Activated naive CD4-positive, alpha-beta T cell treated with anti-CD3 and anti-CD28 coated beads for 36 hours (primary cell): ENCODE measurements at regions not wholly inside any gene's neighbourhood (a gene's known extent, or its start where the extent isn't known, plus 50 kb on each side); places are given as distances from the start of the nearest gene placed in this dataset.

Source experiments
- CTCF ChIA-PET: fragments of 350-600 bp; sonication (Branson Sonifier 250); formaldehyde crosslinking; loops from one replicate; lab custom pipeline; 2021; ENCODE audit warnings: antibody characterized with exemption; lab: Charles Lee
- DNase-seq: peaks from one replicate; pipeline ENCODE4 v3.0.0-alpha.2; 2020
- H3K27ac Mint-ChIP-seq: one replicate; pipeline ENCODE4 v1.8.0; 2021; ENCODE audit warnings: mild to moderate bottlenecking, mixed read lengths
- H3K27me3 Mint-ChIP-seq: one replicate; pipeline ENCODE4 v1.8.0; 2021; ENCODE audit warnings: low read depth, mixed read lengths
- H3K36me3 Mint-ChIP-seq: one replicate; pipeline ENCODE4 v1.8.0; 2021; ENCODE audit warnings: low read depth, mixed read lengths
- H3K4me1 Mint-ChIP-seq: one replicate; pipeline ENCODE4 v1.8.0; 2021; ENCODE audit warnings: low read depth, mixed read lengths
- H3K4me3 Mint-ChIP-seq: one replicate; pipeline ENCODE4 v1.8.0; 2021; ENCODE audit warnings: mild to moderate bottlenecking, moderate library complexity, mixed read lengths
- H3K9me3 Mint-ChIP-seq: one replicate; pipeline ENCODE4 v1.8.0; 2021; ENCODE audit warnings: mixed read lengths
- intact Hi-C: fragments of 100-400 bp; cut with micrococcal nuclease; formaldehyde crosslinking; loops from one replicate; pipeline ENCODE4 v1.15.1; 2023

GRCh38 chr10:47152861-47153349 lies 147.1 kb upstream of the GDF10 start:
- DNase-seq: peak; percentile 14
- Mint-ChIP-seq H3K4me1 (peaks cover 10% of the 10 kb centered on the region), H3K9me3 (peaks cover 20% of the 10 kb centered on the region), H3K4me3 (no peak overlapping the region), H3K27ac (no peak overlapping the region), H3K27me3 (no peaks in the 10 kb centered on the region), H3K36me3 (no peaks in the 10 kb centered on the region)
- CTCF ChIA-PET: interaction anchor here (1.0 to 2.2 kb wide), 5 partner anchors 9 to 129 kb away, joined by 3 to 6 read pairs (median 4); no protein-coding TSS in a partner anchor
- intact Hi-C loops: loop anchor here (5.0 kb wide), 1 partner anchor 106 kb away; no protein-coding TSS in a partner anchor

GRCh38 chr10:47154762-47155161 lies 145.2 kb upstream of the GDF10 start:
- no peak for DNase-seq
- Mint-ChIP-seq H3K4me3 (no peak overlapping the region), H3K36me3 (no peaks in the 10 kb centered on the region), H3K27me3 (no peaks in the 10 kb centered on the region), H3K4me1 (peaks cover 10% of the 10 kb centered on the region), H3K9me3 (peaks cover 20% of the 10 kb centered on the region), H3K27ac (no peak overlapping the region)
- intact Hi-C loops: loop anchor here (5.0 kb wide), 1 partner anchor 107 kb away; no protein-coding TSS in a partner anchor
- CTCF ChIA-PET: no interaction called here

DNA sequence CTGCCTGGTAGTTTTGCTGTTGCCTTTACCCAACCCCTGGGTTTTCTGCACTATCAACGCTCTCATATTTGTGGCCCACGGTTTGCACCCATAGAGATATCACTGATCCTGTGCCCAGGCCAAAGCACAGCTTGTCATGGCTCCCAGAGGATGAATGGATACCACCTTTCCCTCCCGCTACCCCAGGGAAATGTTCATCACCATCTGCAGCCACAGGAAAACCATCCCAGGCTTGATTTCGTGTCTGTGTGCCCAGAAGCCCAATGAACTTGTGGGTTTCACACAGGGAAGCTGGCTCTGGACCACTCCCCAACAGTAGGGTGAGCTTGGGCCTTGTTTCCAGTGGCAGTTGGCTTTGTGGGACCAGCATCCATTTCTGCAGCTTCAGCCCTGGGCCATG lies 143.1 kb upstream of the GDF10 start:
- no peak overlapping the region for H3K4me3 Mint-ChIP-seq
- CTCF ChIA-PET: interaction anchor here (0.5 kb wide), 1 partner anchor 86 kb away, joined by 3 read pairs; no protein-coding TSS in a partner anchor
- peaks cover 10% of the 10 kb centered on the region for H3K4me1 Mint-ChIP-seq
- H3K27me3 Mint-ChIP-seq: no peaks in the 10 kb centered on the region
- peaks cover 20% of the 10 kb centered on the region for H3K9me3 Mint-ChIP-seq
- intact Hi-C loops: no loop called here
- DNase-seq: no peak
- H3K27ac Mint-ChIP-seq: no peak overlapping the region
- H3K36me3 Mint-ChIP-seq: no peaks in the 10 kb centered on the region

- intact Hi-C loops: no loop called here
- peaks cover 20% of the 10 kb centered on the region for H3K9me3 Mint-ChIP-seq
Measured at GRCh38 chr10:47158116-47159071, 141.6 kb upstream of the GDF10 start.

GRCh38 chr10:47159361-47160260 lies 140.4 kb upstream of the GDF10 start:
- Mint-ChIP-seq H3K27me3 (no peaks in the 10 kb centered on the region), H3K36me3 (no peaks in the 10 kb centered on the region), H3K27ac (no peak overlapping the region), H3K4me1 (no peaks in the 10 kb centered on the region), H3K4me3 (no peak overlapping the region), H3K9me3 (peaks cover 18% of the 10 kb centered on the region)
- intact Hi-C loops: no loop called here
- CTCF ChIA-PET: interaction anchor here (3.2 kb wide), 1 partner anchor 111 kb away, joined by 9 read pairs; no protein-coding TSS in a partner anchor
- no peak for DNase-seq

More at GRCh38 chr10:47158116-47159071, 141.6 kb upstream of the GDF10 start:
- no peak for DNase-seq
- Mint-ChIP-seq H3K27ac (no peak overlapping the region), H3K4me1 (peaks cover 2% of the 10 kb centered on the region), H3K36me3 (no peaks in the 10 kb centered on the region), H3K4me3 (no peak overlapping the region), H3K27me3 (no peaks in the 10 kb centered on the region)
- CTCF ChIA-PET: interaction anchor here (3.2 kb wide), 1 partner anchor 110 kb away, joined by 9 read pairs; no protein-coding TSS in a partner anchor

- H3K4me1 Mint-ChIP-seq: peaks cover 7% of the 10 kb centered on the region
- H3K36me3 Mint-ChIP-seq: no peaks in the 10 kb centered on the region
- H3K4me3 Mint-ChIP-seq: no peak overlapping the region
- no peak for DNase-seq
- H3K9me3 Mint-ChIP-seq: peaks cover 10% of the 10 kb centered on the region
- CTCF ChIA-PET: interaction anchor here (3.2 kb wide), 1 partner anchor 112 kb away, joined by 9 read pairs; no protein-coding TSS in a partner anchor
- intact Hi-C loops: no loop called here
- no peaks in the 10 kb centered on the region for H3K27me3 Mint-ChIP-seq
- H3K27ac Mint-ChIP-seq: no peak overlapping the region
Measured at GRCh38 chr10:47160261-47160908, 139.6 kb upstream of the GDF10 start.

DNA sequence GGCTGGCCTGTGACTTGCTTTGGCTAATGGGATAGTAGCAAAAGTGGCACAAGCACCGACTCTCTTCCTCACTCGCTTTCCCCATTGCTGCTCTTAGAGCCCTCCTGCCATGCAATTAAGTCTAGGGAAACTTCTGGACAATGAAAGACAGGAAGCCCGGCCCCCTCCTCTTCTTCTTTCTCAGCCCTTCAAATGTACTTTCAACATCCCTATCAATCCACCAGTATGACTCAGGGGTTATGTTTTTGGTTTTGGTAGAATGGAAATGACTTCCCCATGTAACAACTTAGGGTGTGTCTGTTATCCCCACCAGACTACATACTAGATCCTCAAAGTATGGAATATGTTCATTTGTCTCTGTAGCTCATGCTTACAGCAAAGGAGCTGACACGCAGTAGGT lies 139.0 kb upstream of the GDF10 start:
- no peaks in the 10 kb centered on the region for H3K36me3 Mint-ChIP-seq
- peaks cover 6% of the 10 kb centered on the region for H3K9me3 Mint-ChIP-seq
- no peak overlapping the region for H3K4me3 Mint-ChIP-seq
- CTCF ChIA-PET: interaction anchor here (3.2 kb wide), 1 partner anchor 113 kb away, joined by 9 read pairs; no protein-coding TSS in a partner anchor
- no peaks in the 10 kb centered on the region for H3K27me3 Mint-ChIP-seq
- intact Hi-C loops: no loop called here
- no peak overlapping the region for H3K27ac Mint-ChIP-seq
- peaks cover 13% of the 10 kb centered on the region for H3K4me1 Mint-ChIP-seq
- no peak for DNase-seq

- peaks cover 3% of the 10 kb centered on the region for H3K9me3 Mint-ChIP-seq
- H3K27ac Mint-ChIP-seq: no peak overlapping the region
- no peaks in the 10 kb centered on the region for H3K27me3 Mint-ChIP-seq
- peaks cover 18% of the 10 kb centered on the region for H3K4me1 Mint-ChIP-seq
- intact Hi-C loops: no loop called here
- CTCF ChIA-PET: interaction anchor here (3.2 kb wide), 1 partner anchor 113 kb away, joined by 9 read pairs; no protein-coding TSS in a partner anchor
- no peaks in the 10 kb centered on the region for H3K36me3 Mint-ChIP-seq
- no peak overlapping the region for H3K4me3 Mint-ChIP-seq
- DNase-seq: no peak
Measured at GRCh38 chr10:47161465-47161864, 138.5 kb upstream of the GDF10 start.

DNA sequence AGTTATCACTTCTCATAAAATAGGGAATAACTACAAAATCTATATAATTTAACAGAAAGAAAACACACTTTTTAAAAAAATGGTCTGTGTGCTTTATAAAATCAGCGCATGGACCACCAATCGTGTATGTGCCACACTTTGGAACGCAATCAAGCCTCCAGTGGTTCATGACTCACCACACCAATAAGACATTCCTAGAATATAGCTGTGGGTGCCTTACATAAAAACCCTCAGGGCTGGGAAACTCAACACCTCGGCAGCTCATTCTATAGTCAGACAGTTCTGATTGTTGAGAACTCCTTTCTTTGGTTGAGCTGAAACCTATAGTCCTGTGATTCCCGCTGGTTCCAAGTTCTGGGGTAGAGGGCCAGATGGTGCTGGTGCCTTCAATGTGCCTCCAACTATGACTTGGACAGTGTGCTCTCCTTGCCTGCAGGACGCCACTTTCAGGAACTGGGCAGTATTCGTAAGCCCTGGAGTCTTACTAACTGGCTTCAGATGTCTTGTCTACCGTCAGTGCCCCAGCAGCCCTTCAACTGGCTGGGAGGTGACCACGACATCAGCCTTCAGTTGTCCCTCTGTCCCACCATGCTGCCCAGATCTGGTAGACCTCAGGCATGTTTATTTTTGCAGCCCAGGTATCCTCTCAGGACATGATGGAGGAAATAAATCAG lies 135.7 kb upstream of the GDF10 start:
- CTCF ChIA-PET: no interaction called here
- H3K27ac Mint-ChIP-seq: no peak overlapping the region
- H3K4me3 Mint-ChIP-seq: no peak overlapping the region
- peaks cover 24% of the 10 kb centered on the region for H3K4me1 Mint-ChIP-seq
- H3K27me3 Mint-ChIP-seq: no peaks in the 10 kb centered on the region
- intact Hi-C loops: loop anchor here (2.0 kb wide), 1 partner anchor 93 kb away; no protein-coding TSS in a partner anchor
- H3K36me3 Mint-ChIP-seq: no peaks in the 10 kb centered on the region
- H3K9me3 Mint-ChIP-seq: no peaks in the 10 kb centered on the region
- DNase-seq: no peak

DNA sequence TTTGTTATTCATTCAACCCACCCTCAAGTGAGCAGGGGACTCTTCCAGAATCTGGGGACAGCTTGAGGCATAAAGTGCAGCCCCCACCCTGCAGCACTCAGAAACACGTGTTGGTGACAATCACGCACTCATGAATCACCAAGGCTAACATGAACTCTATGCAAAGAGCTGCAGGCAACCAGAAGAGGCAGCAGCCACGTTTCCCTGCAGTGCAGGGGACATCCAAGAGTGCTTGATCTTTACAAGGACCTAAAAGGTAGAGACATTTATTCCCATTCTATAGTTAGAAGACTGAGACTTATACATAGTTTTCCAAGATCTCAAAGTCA lies 135.2 kb upstream of the GDF10 start:
- intact Hi-C loops: loop anchor here (1.0 to 5.0 kb wide), 4 partner anchors 43 to 148 kb away; no protein-coding TSS in a partner anchor
- DNase-seq: no peak
- H3K4me3 Mint-ChIP-seq: no peak overlapping the region
- CTCF ChIA-PET: no interaction called here
- H3K36me3 Mint-ChIP-seq: no peaks in the 10 kb centered on the region
- no peak overlapping the region for H3K27ac Mint-ChIP-seq
- H3K9me3 Mint-ChIP-seq: no peaks in the 10 kb centered on the region
- peaks cover 24% of the 10 kb centered on the region for H3K4me1 Mint-ChIP-seq
- no peaks in the 10 kb centered on the region for H3K27me3 Mint-ChIP-seq

DNA sequence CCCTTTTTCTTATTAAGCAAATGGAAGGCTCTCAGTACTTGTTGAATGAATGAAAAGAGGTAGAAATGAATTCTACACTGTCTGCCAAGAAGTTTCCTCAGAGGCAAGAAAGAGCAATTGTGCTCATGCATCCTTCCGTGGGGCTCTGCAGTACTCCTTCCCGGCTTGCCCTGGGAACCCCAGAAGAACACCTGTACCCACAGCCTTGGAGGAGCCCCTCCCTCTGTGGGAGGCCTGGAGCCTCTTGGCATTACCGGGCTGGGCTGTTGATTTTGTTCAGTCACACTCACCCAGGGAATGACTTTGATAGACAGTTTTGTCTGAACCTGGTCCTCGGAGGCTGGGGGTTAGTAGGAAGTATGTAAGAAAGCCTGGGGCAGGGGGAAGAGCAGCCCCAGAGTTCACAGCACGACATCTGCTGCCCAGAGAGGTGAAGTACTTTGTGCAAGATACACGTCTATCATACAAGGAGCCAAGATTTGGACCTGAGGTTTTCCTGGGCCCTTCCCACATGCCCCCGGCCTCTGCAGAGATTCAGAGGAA lies 134.8 kb upstream of the GDF10 start:
- intact Hi-C loops: loop anchor here (1.0 to 5.0 kb wide), 4 partner anchors 42 to 147 kb away; no protein-coding TSS in a partner anchor
- CTCF ChIA-PET: interaction anchor here (0.9 to 2.3 kb wide), 6 partner anchors 14 to 147 kb away, joined by 3 to 12 read pairs (median 5); no protein-coding TSS in a partner anchor
- H3K36me3 Mint-ChIP-seq: no peaks in the 10 kb centered on the region
- H3K4me1 Mint-ChIP-seq: peaks cover 24% of the 10 kb centered on the region
- H3K9me3 Mint-ChIP-seq: peaks cover 2% of the 10 kb centered on the region
- H3K27me3 Mint-ChIP-seq: no peaks in the 10 kb centered on the region
- H3K4me3 Mint-ChIP-seq: peak overlapping the region; percentile 66
- H3K27ac Mint-ChIP-seq: peak overlapping the region; percentile 87
- DNase-seq: peak; percentile 44
